GM18507 (cell line): ENCODE measurements at regions not wholly inside any gene's neighbourhood (a gene's known extent, or its start where the extent isn't known, plus 50 kb on each side); places are given as distances from the start of the nearest gene placed in this dataset.
"Not testable (repeated sequence)": the region's sequence is repeated elsewhere in the genome, so short reads cannot be mapped to it uniquely, and the experiment has no call there.

Source experiments
- DNase-seq: peaks from one replicate; pipeline ENCODE4 v3.0.0; 2011; ENCODE audit warnings: low read depth; ENCODE audit not compliant: insufficient read length; ENCODE audit errors: extremely low spot score
- FAIRE-seq: peaks from 2 replicates; lab custom pipeline; 2011; peaks lifted over from hg19 to GRCh38; lab: Jason Lieb, UNC

GRCh38 chr15:88992912-88993376 lies 79.8 kb upstream of the MFGE8 start:
- FAIRE-seq, result no peak
- DNase-seq, result no peak

GRCh38 chr15:88993662-88994061 lies 80.5 kb upstream of the MFGE8 start:
- no peak for FAIRE-seq
- no peak for DNase-seq

GRCh38 chr15:88994286-88994685 lies 81.1 kb upstream of the MFGE8 start:
- DNase-seq (no peak), FAIRE-seq (no peak)

GRCh38 chr15:88995449-88995848 lies 82.3 kb upstream of the MFGE8 start:
- FAIRE-seq, result no peak
- no peak for DNase-seq

GRCh38 chr15:88997531-88997930 lies 84.4 kb upstream of the MFGE8 start:
- DNase-seq, result no peak
- FAIRE-seq, result no peak

- DNase-seq, result no peak
These were observed 86.0 kb upstream of the MFGE8 start for GRCh38 chr15:88998980-88999713.

GRCh38 chr15:89001708-89002275 lies 86.5 kb upstream of the ABHD2 start:
- not testable (repeated sequence) for DNase-seq, FAIRE-seq

More at GRCh38 chr15:88998980-88999713, 86.0 kb upstream of the MFGE8 start:
- no peak for FAIRE-seq

- FAIRE-seq (peak; percentile 83), DNase-seq (peak; percentile 26)
These were observed 85.9 kb upstream of the ABHD2 start for GRCh38 chr15:89002281-89002761.

GRCh38 chr15:89002830-89003229 lies 85.4 kb upstream of the ABHD2 start:
- FAIRE-seq (no peak), DNase-seq (no peak)

GRCh38 chr15:89003865-89004725 lies 84.2 kb upstream of the ABHD2 start:
- FAIRE-seq (no peak), DNase-seq (no peak)

- FAIRE-seq (no peak), DNase-seq (no peak)
These were observed 83.6 kb upstream of the ABHD2 start for GRCh38 chr15:89004726-89005030.

- not testable (repeated sequence) for DNase-seq, FAIRE-seq
These were observed 80.7 kb upstream of the ABHD2 start for GRCh38 chr15:89007527-89007926.

GRCh38 chr15:89007989-89008388 lies 80.3 kb upstream of the ABHD2 start:
- DNase-seq, result no peak
- no peak for FAIRE-seq

GRCh38 chr15:89009080-89009479 lies 79.2 kb upstream of the ABHD2 start:
- FAIRE-seq (no peak), DNase-seq (no peak)

- FAIRE-seq (no peak), DNase-seq (no peak)
These were observed 72.7 kb upstream of the ABHD2 start for GRCh38 chr15:89015412-89016097.

GRCh38 chr15:89016549-89017041 lies 71.7 kb upstream of the ABHD2 start:
- DNase-seq, result no peak

GRCh38 chr15:89017370-89018066 lies 70.7 kb upstream of the ABHD2 start:
- DNase-seq (peak; percentile 42), FAIRE-seq (peak; percentile 74)

More at GRCh38 chr15:89016549-89017041, 71.7 kb upstream of the ABHD2 start:
- no peak for FAIRE-seq

GRCh38 chr15:89018207-89018606 lies 70.0 kb upstream of the ABHD2 start:
- FAIRE-seq (no peak), DNase-seq (no peak)

- no peak for DNase-seq
- FAIRE-seq, result no peak
These were observed 68.8 kb upstream of the ABHD2 start for GRCh38 chr15:89019436-89019835.
